ENCODE measurements at regions not wholly inside any gene's neighbourhood (a gene's known extent, or its start where the extent isn't known, plus 50 kb on each side); places are given as distances from the start of the nearest gene placed in this dataset.

GRCh38 chr12:24708043-24708442 is 240.9 kb downstream of the BCAT1 start:
- Mint-ChIP-seq H3K36me3 (no peaks in the 10 kb centered on the region), H3K27me3 (no peaks in the 10 kb centered on the region), H3K27ac (no peak overlapping the region), H3K4me3 (no peak overlapping the region), H3K9me3 (no peaks in the 10 kb centered on the region), H3K4me1 (peaks cover 7 to 16% (median 13%) of the 10 kb centered on the region in 3 donors)

DNA sequence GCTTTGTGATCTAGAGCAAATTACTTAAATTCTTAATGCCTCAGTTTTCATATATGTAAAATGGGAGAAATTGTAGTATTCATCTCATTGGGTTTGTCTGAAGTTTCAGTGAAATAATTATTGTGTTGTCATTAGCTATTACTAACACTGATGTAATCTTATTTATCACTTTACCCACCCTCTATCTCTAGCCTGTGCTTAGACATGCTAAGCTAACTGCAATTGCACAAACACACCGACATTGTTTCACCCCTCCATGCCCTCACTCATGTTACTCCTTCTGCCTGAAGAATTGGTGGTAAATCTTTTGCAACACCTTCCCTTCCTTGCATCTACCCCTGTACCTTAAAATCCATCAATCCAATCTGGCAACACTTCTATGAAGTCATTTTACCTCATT is 241.6 kb downstream of the BCAT1 start:
- Mint-ChIP-seq H3K36me3 (no peaks in the 10 kb centered on the region), H3K9me3 (no peaks in the 10 kb centered on the region), H3K4me1 (peaks cover 7 to 16% (median 13%) of the 10 kb centered on the region in 3 donors), H3K27me3 (no peaks in the 10 kb centered on the region), H3K4me3 (no peak overlapping the region), H3K27ac (no peak overlapping the region)

GRCh38 chr12:24705741-24706358 is 243.1 kb downstream of the BCAT1 start:
- H3K27ac Mint-ChIP-seq: peak overlapping the region in 2 of 3 donors; percentile 5 to 92
- H3K36me3 Mint-ChIP-seq: no peaks in the 10 kb centered on the region
- no peaks in the 10 kb centered on the region for H3K27me3 Mint-ChIP-seq
- H3K4me3 Mint-ChIP-seq: peak overlapping the region in 2 of 4 donors; percentile 0 to 9
- H3K4me1 Mint-ChIP-seq: peaks cover 7 to 18% (median 13%) of the 10 kb centered on the region in 3 donors
- no peaks in the 10 kb centered on the region for H3K9me3 Mint-ChIP-seq

GRCh38 chr12:24705216-24705615 is 243.7 kb downstream of the BCAT1 start:
- no peak overlapping the region for H3K27ac Mint-ChIP-seq
- no peaks in the 10 kb centered on the region for H3K27me3 Mint-ChIP-seq
- H3K4me1 Mint-ChIP-seq: peaks cover 7 to 18% (median 13%) of the 10 kb centered on the region in 3 donors
- H3K4me3 Mint-ChIP-seq: peak overlapping the region in 1 of 4 donors; percentile 0
- no peaks in the 10 kb centered on the region for H3K36me3 Mint-ChIP-seq
- no peaks in the 10 kb centered on the region for H3K9me3 Mint-ChIP-seq

GRCh38 chr12:24701343-24701742 is 247.6 kb downstream of the BCAT1 start:
- no peaks in the 10 kb centered on the region for H3K9me3 Mint-ChIP-seq
- H3K4me3 Mint-ChIP-seq: no peak overlapping the region
- peaks cover 7 to 18% (median 13%) of the 10 kb centered on the region in 3 donors for H3K4me1 Mint-ChIP-seq
- no peak overlapping the region for H3K27ac Mint-ChIP-seq
- H3K36me3 Mint-ChIP-seq: no peaks in the 10 kb centered on the region
- H3K27me3 Mint-ChIP-seq: no peaks in the 10 kb centered on the region

GRCh38 chr12:24698972-24699371 is 249.9 kb downstream of the BCAT1 start:
- H3K4me3 Mint-ChIP-seq: no peak overlapping the region
- H3K27ac Mint-ChIP-seq: no peak overlapping the region
- peaks cover 0 to 2% (median 0%) of the 10 kb centered on the region in 3 donors for H3K4me1 Mint-ChIP-seq
- no peaks in the 10 kb centered on the region for H3K36me3 Mint-ChIP-seq
- H3K9me3 Mint-ChIP-seq: no peaks in the 10 kb centered on the region
- H3K27me3 Mint-ChIP-seq: no peaks in the 10 kb centered on the region

DNA sequence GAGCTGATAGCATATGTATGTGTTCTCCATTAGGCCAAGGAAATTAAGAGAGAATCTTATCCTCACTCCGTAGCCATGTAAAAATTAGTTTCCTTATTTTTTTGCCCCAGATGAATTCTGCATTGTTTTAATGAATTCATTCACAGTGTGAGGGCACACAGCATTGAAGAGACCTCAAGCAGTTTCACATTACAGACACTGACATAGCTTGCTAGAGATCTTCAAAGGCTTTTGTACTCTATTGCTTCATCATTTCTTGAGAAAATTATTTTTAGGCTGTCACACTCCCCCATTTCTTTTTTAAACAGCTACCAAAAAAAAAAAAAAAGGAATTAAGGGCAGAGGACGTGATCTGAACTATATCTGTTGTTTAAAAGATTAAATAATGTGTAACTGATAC is 251.1 kb downstream of the BCAT1 start:
- H3K9me3 Mint-ChIP-seq: no peaks in the 10 kb centered on the region

DNA sequence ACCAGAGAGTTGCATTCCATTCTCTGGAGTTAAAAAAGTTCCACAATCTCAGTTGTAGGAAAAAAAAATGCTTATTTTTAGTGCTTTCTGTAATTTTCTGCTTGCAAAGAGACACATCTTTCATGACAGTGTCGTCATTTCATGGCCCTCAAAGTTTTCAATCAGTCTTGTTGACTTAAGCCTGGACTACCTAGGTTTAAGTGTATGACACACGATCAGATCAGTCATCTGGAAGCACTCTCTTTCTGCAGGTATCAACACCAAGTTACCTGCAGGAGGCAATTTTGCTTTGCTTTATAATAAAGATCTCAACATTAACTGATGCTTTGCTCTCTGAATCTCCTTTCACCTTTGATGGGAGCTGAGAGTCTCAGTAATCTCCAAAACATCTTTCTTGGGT is 251.6 kb downstream of the BCAT1 start:
- Mint-ChIP-seq H3K4me3 (no peak overlapping the region), H3K9me3 (no peaks in the 10 kb centered on the region), H3K27ac (no peak overlapping the region)

More for the DNA sequence above, 251.1 kb downstream of the BCAT1 start:
- peaks cover 0 to 2% (median 0%) of the 10 kb centered on the region in 3 donors for H3K4me1 Mint-ChIP-seq
- no peaks in the 10 kb centered on the region for H3K36me3 Mint-ChIP-seq
- H3K27ac Mint-ChIP-seq: no peak overlapping the region
- no peaks in the 10 kb centered on the region for H3K27me3 Mint-ChIP-seq
- H3K4me3 Mint-ChIP-seq: no peak overlapping the region

DNA sequence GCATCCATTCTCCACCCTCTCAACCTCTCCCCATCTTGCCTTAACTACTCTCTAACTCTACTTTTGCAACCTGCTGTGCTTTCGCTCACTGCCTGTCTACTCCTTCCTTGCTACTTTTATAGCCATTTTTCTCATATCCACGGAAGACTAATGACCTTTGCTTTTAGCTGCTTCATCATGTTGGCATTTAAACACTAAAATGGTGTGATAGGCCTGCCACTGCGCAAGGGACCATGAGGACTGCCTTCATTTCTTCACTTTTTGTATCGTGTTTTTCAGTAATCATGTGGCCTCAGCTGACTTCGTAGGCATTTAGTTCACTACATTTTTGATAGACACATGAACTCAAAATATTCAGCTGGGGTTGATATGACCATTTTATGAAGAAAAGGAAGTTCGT is 252.1 kb downstream of the BCAT1 start:
- no peak overlapping the region for H3K27ac Mint-ChIP-seq
- H3K4me3 Mint-ChIP-seq: no peak overlapping the region
- H3K27me3 Mint-ChIP-seq: peaks cover 3% of the 10 kb centered on the region
- H3K36me3 Mint-ChIP-seq: no peaks in the 10 kb centered on the region
- H3K9me3 Mint-ChIP-seq: no peaks in the 10 kb centered on the region
- H3K4me1 Mint-ChIP-seq: peaks cover 0 to 2% (median 0%) of the 10 kb centered on the region in 3 donors

More for the DNA sequence above, 251.6 kb downstream of the BCAT1 start:
- peaks cover 0 to 2% (median 0%) of the 10 kb centered on the region in 3 donors for H3K4me1 Mint-ChIP-seq
- peaks cover under 1% of the 10 kb centered on the region for H3K27me3 Mint-ChIP-seq
- no peaks in the 10 kb centered on the region for H3K36me3 Mint-ChIP-seq

DNA sequence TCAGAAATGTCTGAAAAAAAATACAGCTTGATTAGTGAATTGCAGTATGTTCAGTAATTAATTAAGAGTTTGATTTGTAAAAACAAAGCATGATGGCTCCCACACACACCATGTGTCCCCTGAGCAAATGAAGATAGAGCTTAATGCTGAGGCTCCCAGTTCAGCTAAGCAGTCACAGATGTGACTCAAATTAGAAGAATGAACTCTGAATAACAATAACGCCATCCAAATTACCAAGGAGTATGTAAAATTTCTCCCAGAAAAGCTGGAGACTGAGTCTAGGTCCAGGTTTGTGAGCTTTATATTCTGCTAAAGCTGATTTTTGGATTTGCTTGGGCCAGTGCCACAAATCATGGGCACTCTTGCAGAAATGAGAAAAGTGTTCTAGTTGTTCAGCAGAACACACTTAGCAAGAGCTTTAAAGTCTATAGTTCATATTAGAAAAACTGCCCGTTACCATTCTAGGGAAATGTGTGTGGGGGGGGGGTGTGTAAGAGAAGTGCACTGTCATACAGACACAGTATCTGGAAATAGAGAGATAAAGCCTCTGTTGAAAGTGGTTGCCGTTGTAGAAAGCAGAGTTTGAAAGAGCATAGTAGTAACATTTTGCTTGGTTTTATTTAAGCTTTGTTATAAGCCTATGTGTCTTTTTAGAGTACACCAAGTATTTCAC is 253.1 kb downstream of the BCAT1 start:
- Mint-ChIP-seq H3K4me3 (no peak overlapping the region), H3K9me3 (no peaks in the 10 kb centered on the region), H3K27me3 (peaks cover 3% of the 10 kb centered on the region), H3K36me3 (no peaks in the 10 kb centered on the region), H3K27ac (no peak overlapping the region), H3K4me1 (no peaks in the 10 kb centered on the region)

DNA sequence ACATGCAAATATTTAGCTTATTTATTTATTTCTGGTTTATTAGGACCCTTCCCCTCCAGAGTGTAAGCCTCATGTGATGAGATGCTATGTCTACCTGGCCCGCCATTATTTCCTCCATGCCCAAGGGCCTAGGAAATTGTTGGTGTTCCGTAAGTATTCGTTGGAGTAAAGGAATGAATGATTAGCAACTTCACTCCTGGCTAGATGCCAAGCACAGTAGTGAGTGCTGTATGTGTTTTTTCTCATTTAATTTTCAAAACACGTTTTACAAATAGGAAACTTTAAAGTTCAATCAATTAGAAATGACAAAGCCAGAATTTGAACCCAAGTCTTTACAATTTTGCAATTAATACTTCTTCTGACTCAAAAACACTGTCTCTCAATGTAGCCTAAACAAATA is 253.8 kb downstream of the BCAT1 start:
- H3K27me3 Mint-ChIP-seq: peaks cover 3% of the 10 kb centered on the region
- H3K36me3 Mint-ChIP-seq: no peaks in the 10 kb centered on the region
- no peak overlapping the region for H3K4me3 Mint-ChIP-seq
- H3K27ac Mint-ChIP-seq: no peak overlapping the region
- no peaks in the 10 kb centered on the region for H3K9me3 Mint-ChIP-seq
- no peaks in the 10 kb centered on the region for H3K4me1 Mint-ChIP-seq

DNA sequence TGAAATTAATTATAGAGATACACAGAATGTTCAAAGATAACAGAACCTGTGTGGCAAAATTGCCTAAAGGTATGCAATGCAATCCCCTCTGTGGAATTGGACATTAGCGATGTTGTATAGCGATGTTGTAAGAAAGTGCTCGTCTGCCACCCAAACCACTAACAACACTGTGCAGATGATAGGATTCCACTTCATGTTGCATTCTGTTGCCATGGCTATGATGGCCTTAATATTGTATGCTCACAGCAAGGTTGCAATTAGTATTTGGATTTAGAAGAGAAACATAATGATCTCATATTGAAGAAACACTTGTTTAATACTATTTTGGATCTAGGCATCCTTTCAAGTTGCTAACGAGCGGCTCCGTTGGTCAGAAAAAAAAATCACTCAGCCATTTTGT is 260.3 kb downstream of the BCAT1 start:
- H3K4me1 Mint-ChIP-seq: no peaks in the 10 kb centered on the region
- H3K27ac Mint-ChIP-seq: no peak overlapping the region
- H3K9me3 Mint-ChIP-seq: peaks cover 0 to 2% (median 0%) of the 10 kb centered on the region in 3 donors
- H3K4me3 Mint-ChIP-seq: no peak overlapping the region
- no peaks in the 10 kb centered on the region for H3K36me3 Mint-ChIP-seq
- H3K27me3 Mint-ChIP-seq: peaks cover 3% of the 10 kb centered on the region

DNA sequence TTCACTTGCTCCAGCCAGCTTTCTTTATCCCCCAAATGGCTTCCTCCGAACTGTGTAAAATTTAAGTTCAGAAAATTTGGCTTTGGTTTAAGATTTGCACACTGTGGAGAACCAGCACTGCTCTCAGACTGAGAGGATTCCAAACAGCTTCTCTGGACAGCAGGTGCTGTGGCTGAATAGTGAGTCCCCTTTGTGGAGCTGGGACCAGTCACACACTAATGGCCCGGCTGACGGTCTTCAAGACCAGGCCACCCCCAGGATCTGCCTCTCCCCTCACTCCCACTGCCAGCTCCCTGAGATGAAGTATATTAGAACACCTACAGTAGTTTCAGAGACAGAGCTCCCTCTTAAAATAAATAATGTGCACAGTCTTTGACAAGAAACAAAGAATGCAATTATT is 267.3 kb downstream of the BCAT1 start:
- no peaks in the 10 kb centered on the region for H3K36me3 Mint-ChIP-seq
- peaks cover 0 to 3% (median 2%) of the 10 kb centered on the region in 3 donors for H3K9me3 Mint-ChIP-seq
- H3K4me1 Mint-ChIP-seq: no peaks in the 10 kb centered on the region
- no peak overlapping the region for H3K27ac Mint-ChIP-seq
- no peaks in the 10 kb centered on the region for H3K27me3 Mint-ChIP-seq
- H3K4me3 Mint-ChIP-seq: no peak overlapping the region

GRCh38 chr12:24679126-24679525 is 269.8 kb downstream of the BCAT1 start:
- Mint-ChIP-seq H3K9me3 (peaks cover 0 to 8% (median 6%) of the 10 kb centered on the region in 3 donors), H3K36me3 (no peaks in the 10 kb centered on the region), H3K27ac (no peak overlapping the region), H3K27me3 (no peaks in the 10 kb centered on the region), H3K4me1 (no peaks in the 10 kb centered on the region), H3K4me3 (no peak overlapping the region)

DNA sequence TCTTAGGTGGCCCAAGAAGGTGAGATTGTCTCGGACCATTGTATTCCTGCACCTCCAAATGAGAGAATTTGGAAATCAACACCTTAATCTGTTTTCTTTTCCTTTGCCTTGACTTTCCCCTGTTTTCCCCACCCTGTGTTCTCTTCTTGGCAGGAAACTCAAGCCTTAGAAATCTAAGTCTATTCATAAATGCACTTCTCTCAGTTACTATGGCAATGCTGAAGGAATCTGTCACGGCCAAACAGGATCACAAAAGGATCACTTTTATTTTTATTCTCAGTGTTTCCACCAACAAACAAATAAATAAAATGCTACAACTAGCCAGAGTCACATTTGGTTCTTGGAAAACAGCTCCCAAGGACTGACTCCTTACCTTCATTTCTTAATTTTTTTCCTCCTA is 270.5 kb downstream of the BCAT1 start:
- Mint-ChIP-seq H3K9me3 (peaks cover 0 to 8% (median 6%) of the 10 kb centered on the region in 3 donors), H3K27ac (no peak overlapping the region), H3K36me3 (no peaks in the 10 kb centered on the region), H3K4me3 (no peak overlapping the region), H3K27me3 (no peaks in the 10 kb centered on the region), H3K4me1 (no peaks in the 10 kb centered on the region)

DNA sequence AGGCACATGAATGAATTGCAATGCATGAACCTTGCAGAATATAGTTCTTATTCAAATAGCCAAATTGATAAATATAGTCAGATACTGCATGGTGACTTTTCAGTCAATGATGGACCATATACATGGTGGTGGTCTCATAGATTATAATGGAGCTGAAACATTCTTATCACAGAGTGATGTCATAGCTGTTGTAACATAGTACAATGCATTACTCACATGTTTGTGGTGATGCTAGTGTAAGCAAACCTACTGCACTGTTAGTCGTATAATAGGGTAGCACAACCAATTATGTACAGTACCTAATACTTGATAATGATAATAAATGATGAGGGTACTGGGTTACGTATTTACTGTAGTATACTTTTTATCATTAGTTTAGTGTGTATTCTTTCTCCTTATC is 280.3 kb downstream of the BCAT1 start:
- no peaks in the 10 kb centered on the region for H3K4me1 Mint-ChIP-seq
- H3K27ac Mint-ChIP-seq: no peak overlapping the region

More for the DNA sequence above, 280.3 kb downstream of the BCAT1 start:
- Mint-ChIP-seq H3K9me3 (peaks cover 0 to 2% (median 0%) of the 10 kb centered on the region in 3 donors), H3K36me3 (no peaks in the 10 kb centered on the region), H3K4me3 (no peak overlapping the region), H3K27me3 (no peaks in the 10 kb centered on the region)

All from IgD-negative memory B cell (primary cell).